ENCODE measurements at regions not wholly inside any gene's neighbourhood (a gene's known extent, or its start where the extent isn't known, plus 50 kb on each side); places are given as distances from the start of the nearest gene placed in this dataset.

GRCh38 chr7:121500360-121501058 lies 104.4 kb upstream of the FAM3C start:
- H3K4me2 ChIP-seq (ENCODE audit: low read length) = no peak overlapping the region
- peaks cover 8 to 9% of the 10 kb centered on the region in 2 experiments; a peak in 3 of 4 replicates for H3K9me3 ChIP-seq (ENCODE audit: control insufficient read depth in 1 of 2, insufficient read depth in 1 of 2, low read depth in 1 of 2, low read length in 2 of 2)
- no TSS peak for BruUV-seq (replicated peaks)
- CTCF ChIA-PET = no interaction called here
- peaks cover 0 to 5% of the 10 kb centered on the region in 2 experiments; a peak in 1 of 4 replicates for H3K36me3 ChIP-seq (ENCODE audit: control insufficient read depth in 1 of 2, insufficient read depth in 2 of 2, low read length in 2 of 2)
- no peak for TF ChIP-seq SP1 (IDR thresholded peaks at IDR 0.05; ENCODE audit: low read depth)
- no peak for TF ChIP-seq POLR2AphosphoS5 (IDR thresholded peaks at IDR 0.05; ENCODE audit: low read depth, low read length)
- TF ChIP-seq YY1 (IDR thresholded peaks at IDR 0.05; ENCODE audit: extremely low read depth, insufficient replicate concordance, low read depth, low read length) = no peak
- no peak for TF ChIP-seq ATF3 (IDR thresholded peaks at IDR 0.05)
- TF ChIP-seq ZFX (IDR thresholded peaks at IDR 0.05) = no peak
- TF ChIP-seq FOSL1 (IDR thresholded peaks at IDR 0.05; ENCODE audit: low read depth) = no peak
- TF ChIP-seq ZNF274 (IDR thresholded peaks at IDR 0.05; ENCODE audit: low read depth, low read length) = no peak
- TF ChIP-seq JUND (IDR thresholded peaks at IDR 0.05) = no peak
- TF ChIP-seq EZH2 (IDR thresholded peaks at IDR 0.05) = no peak
- TF ChIP-seq TCF7L2 (IDR thresholded peaks at IDR 0.05; ENCODE audit: borderline replicate concordance, extremely low read depth, insufficient read depth, insufficient read length) = no peak
- no peak for TF ChIP-seq POLR2A (IDR thresholded peaks at IDR 0.05; ENCODE audit: borderline replicate concordance, extremely low read depth, insufficient read depth, insufficient read length)
- H3K9me2 ChIP-seq (ENCODE audit: insufficient read depth) = no peaks in the 10 kb centered on the region
- H3K4me3 ChIP-seq (replicated peaks in 1 of 2; ENCODE audit: low read depth in 1 of 2, low read length in 2 of 2) = no peak overlapping the region
- peak overlapping the region; percentile 22 for H2AFZ ChIP-seq (ENCODE audit: low read depth, low read length, poor library complexity, severe bottlenecking)
- H3K27ac ChIP-seq (ENCODE audit: low read depth, low read length) = no peak overlapping the region
- DNase-seq (ENCODE audit: low read depth, low spot score) (no peak), ATAC-seq (no peak)
- no peaks in the 10 kb centered on the region for H3K79me2 ChIP-seq (ENCODE audit: insufficient read depth, low read length)
- RAD21 ChIA-PET (ENCODE audit: low non-redundant PET in 1 of 2, low total read pairs in 2 of 2, uncharacterized antibody in 2 of 2, unreplicated experiment in 2 of 2) = no interaction called here
- H3K27me3 ChIP-seq (ENCODE audit: insufficient read depth, low read length) = no peaks in the 10 kb centered on the region
- H4K20me1 ChIP-seq (ENCODE audit: insufficient read depth) = no peaks in the 10 kb centered on the region
- peaks cover 4 to 12% of the 10 kb centered on the region in 2 experiments; a peak in 2 of 4 replicates for H3K4me1 ChIP-seq (ENCODE audit: control insufficient read depth in 1 of 2, insufficient read depth in 2 of 2, low read length in 2 of 2)
- POLR2A ChIA-PET = no interaction called here
- intact Hi-C loops (cut with micrococcal nuclease) = no loop called here
- no peak overlapping the region for H3K9ac ChIP-seq (ENCODE audit: low read length)

GRCh38 chr7:121499624-121500023 lies 103.5 kb upstream of the FAM3C start:
- H3K9me3 ChIP-seq (ENCODE audit: control insufficient read depth in 1 of 2, insufficient read depth in 1 of 2, low read depth in 1 of 2, low read length in 2 of 2) = peaks cover 0 to 5% of the 10 kb centered on the region in 2 experiments; a peak in 3 of 4 replicates
- ATAC-seq = no peak
- H4K20me1 ChIP-seq (ENCODE audit: insufficient read depth) = no peaks in the 10 kb centered on the region
- H3K4me2 ChIP-seq (ENCODE audit: low read length) = no peak overlapping the region
- H3K27ac ChIP-seq (ENCODE audit: low read depth, low read length) = no peak overlapping the region
- H3K4me3 ChIP-seq (replicated peaks in 1 of 2; ENCODE audit: low read depth in 1 of 2, low read length in 2 of 2) = no peak overlapping the region
- H3K9ac ChIP-seq (ENCODE audit: low read length) = no peak overlapping the region
- no peak for TF ChIP-seq ZFX (IDR thresholded peaks at IDR 0.05)
- TF ChIP-seq CBX3 (IDR thresholded peaks at IDR 0.05; ENCODE audit: low read depth) = no peak
- H3K4me1 ChIP-seq (ENCODE audit: control insufficient read depth in 1 of 2, insufficient read depth in 2 of 2, low read length in 2 of 2) = peaks cover 3 to 9% of the 10 kb centered on the region in 2 experiments; a peak in 2 of 4 replicates
- H2AFZ ChIP-seq (ENCODE audit: low read depth, low read length, poor library complexity, severe bottlenecking) = peak overlapping the region; percentile 71
- DNase-seq (ENCODE audit: low read depth, low spot score) = no peak
- H3K27me3 ChIP-seq (ENCODE audit: insufficient read depth, low read length) = no peaks in the 10 kb centered on the region
- H3K79me2 ChIP-seq (ENCODE audit: insufficient read depth, low read length) = no peaks in the 10 kb centered on the region
- CTCF ChIA-PET = no interaction called here
- no peaks in the 10 kb centered on the region for H3K36me3 ChIP-seq (ENCODE audit: control insufficient read depth in 1 of 2, insufficient read depth in 2 of 2, low read length in 2 of 2)
- POLR2A ChIA-PET = no interaction called here
- no TSS peak for BruUV-seq (replicated peaks)
- no peaks in the 10 kb centered on the region for H3K9me2 ChIP-seq (ENCODE audit: insufficient read depth)
- intact Hi-C loops (cut with micrococcal nuclease) = no loop called here
- RAD21 ChIA-PET (ENCODE audit: low non-redundant PET in 1 of 2, low total read pairs in 2 of 2, uncharacterized antibody in 2 of 2, unreplicated experiment in 2 of 2) = no interaction called here
